Caco-2 (cell line): ENCODE measurements at regions not wholly inside any gene's neighbourhood (a gene's known extent, or its start where the extent isn't known, plus 50 kb on each side); places are given as distances from the start of the nearest gene placed in this dataset.

ENCODE experiments used
- BruUV-seq: library from RNA; stranded (reverse); fragments of 400-500 nt; replicated peaks from 2 replicates; lab custom pipeline; 2021; lab: Mats Ljungman, UMichigan
- CTCF ChIA-PET: fragments of 300-600 bp; sonication (Branson Sonifier 250); formaldehyde crosslinking; loops from one replicate; lab custom pipeline; 2022; ENCODE audit warnings: antibody characterized with exemption; lab: Charles Lee
- POLR2A ChIA-PET: fragments of 300-600 bp; sonication (Branson Sonifier 250); formaldehyde crosslinking; loops from one replicate; lab custom pipeline; 2022; ENCODE audit warnings: antibody characterized with exemption; lab: Charles Lee
- DNase-seq, 2 experiments: peaks; one replicate each; pipeline versions ENCODE4 v3.0.0 to v3.0.0-alpha.2; 2020 to 2022
- H3K27me3 ChIP-seq: replicated peaks from 2 replicates; pipeline ENCODE4 v1.6.0; 2011; ENCODE audit warnings: low read length; ENCODE audit not compliant: control insufficient read depth, insufficient read depth
- H3K36me3 ChIP-seq: 2 replicates; pipeline ENCODE4 v1.5.1; 2011; ENCODE audit warnings: low read length; ENCODE audit not compliant: control insufficient read depth, insufficient read depth
- H3K4me1 ChIP-seq: fragments of 250-450 bp; sonication (Bioruptor Pico); 2 replicates; pipeline ENCODE4 v1.5.1; 2020; ENCODE audit warnings: mild to moderate bottlenecking
- H3K4me3 ChIP-seq: 2 replicates; pipeline ENCODE4 v1.5.1; 2011; ENCODE audit warnings: low read depth, mild to moderate bottlenecking, control low read depth, low read length
- H3K9me3 ChIP-seq: fragments of 250-450 bp; sonication (Bioruptor Pico); 2 replicates; pipeline ENCODE4 v1.5.1; 2020; ENCODE audit warnings: mild to moderate bottlenecking, moderate library complexity
- H3K27ac Mint-ChIP-seq: one replicate; pipeline ENCODE4 v1.8.0; 2022; ENCODE audit warnings: mixed read lengths; ENCODE audit not compliant: unreplicated experiment
- H3K27me3 Mint-ChIP-seq: one replicate; pipeline ENCODE4 v1.8.0; 2022; ENCODE audit warnings: mixed read lengths; ENCODE audit not compliant: insufficient read depth, unreplicated experiment
- H3K36me3 Mint-ChIP-seq: one replicate; pipeline ENCODE4 v1.8.0; 2022; ENCODE audit warnings: mild to moderate bottlenecking, mixed read lengths; ENCODE audit not compliant: insufficient read depth, unreplicated experiment
- H3K4me1 Mint-ChIP-seq: one replicate; pipeline ENCODE4 v1.8.0; 2022; ENCODE audit warnings: low read depth, mixed read lengths; ENCODE audit not compliant: unreplicated experiment
- H3K4me3 Mint-ChIP-seq: one replicate; pipeline ENCODE4 v1.8.0; 2022; ENCODE audit warnings: mild to moderate bottlenecking, moderate library complexity, mixed read lengths; ENCODE audit not compliant: unreplicated experiment
- H3K9me3 Mint-ChIP-seq: one replicate; pipeline ENCODE4 v1.8.0; 2022; ENCODE audit warnings: mixed read lengths; ENCODE audit not compliant: unreplicated experiment
- intact Hi-C: fragments of 100-400 bp; cut with micrococcal nuclease; formaldehyde crosslinking; loops from one replicate; pipeline ENCODE4 v1.10.0; 2022; ENCODE audit not compliant: unreplicated experiment
- TF ChIP-seq, protein P1 (sequence below), 2 experiments: fragments of 200-600 bp in 1 of 2; IDR thresholded peaks; 1 replicate in 1 of 2; 2 replicates in 1 of 2; pipeline versions ENCODE4 v1.5.1 to v1.8.0; 2011 to 2022; ENCODE audit warnings: antibody characterized with exemption in 1 of 2, control low read depth in 1 of 2, inconsistent platforms in 1 of 2, low read depth in 1 of 2, low read length in 1 of 2, mild to moderate bottlenecking in 1 of 2, moderate library complexity in 1 of 2; ENCODE audit not compliant: insufficient read depth in 1 of 2, severe bottlenecking in 1 of 2, unreplicated experiment in 1 of 2

DNA sequence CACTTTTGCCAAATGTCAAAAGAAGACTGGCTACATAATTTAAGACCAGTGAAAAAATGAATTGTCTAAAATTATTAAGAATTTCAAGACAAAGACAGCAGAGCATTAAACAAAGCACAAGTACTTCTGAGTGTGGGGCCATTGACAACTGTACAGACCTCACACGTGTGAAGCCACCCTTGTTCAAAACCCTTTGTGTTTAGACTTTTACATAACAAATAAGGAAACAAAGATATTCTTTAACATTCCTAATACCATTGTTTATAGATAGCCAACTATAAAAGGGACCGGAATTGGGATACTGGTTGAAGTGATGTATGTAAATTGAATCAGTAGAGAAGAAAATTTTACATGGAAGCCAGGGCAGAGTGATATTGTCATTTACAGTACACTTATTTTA is 624.2 kb downstream of the PCDH18 start:
- Histone ChIP-seq H3K27me3 (no peaks in the 10 kb centered on the region), H3K36me3 (no peaks in the 10 kb centered on the region), H3K4me3 (no peak overlapping the region), H3K9me3 (no peaks in the 10 kb centered on the region), H3K4me1 (no peaks in the 10 kb centered on the region)
- no peak overlapping the region for H3K27ac Mint-ChIP-seq
- ChIA-PET POLR2A (no interaction called here), CTCF (no interaction called here)
- intact Hi-C loops = no loop called here
- no peak overlapping the region for H3K4me3 Mint-ChIP-seq
- no peaks in the 10 kb centered on the region for H3K36me3 Mint-ChIP-seq
- H3K27me3 Mint-ChIP-seq = no peaks in the 10 kb centered on the region
- no TSS peak for BruUV-seq
- H3K4me1 Mint-ChIP-seq = no peaks in the 10 kb centered on the region
- DNase-seq = no peak
- TF ChIP-seq, protein P1, sequence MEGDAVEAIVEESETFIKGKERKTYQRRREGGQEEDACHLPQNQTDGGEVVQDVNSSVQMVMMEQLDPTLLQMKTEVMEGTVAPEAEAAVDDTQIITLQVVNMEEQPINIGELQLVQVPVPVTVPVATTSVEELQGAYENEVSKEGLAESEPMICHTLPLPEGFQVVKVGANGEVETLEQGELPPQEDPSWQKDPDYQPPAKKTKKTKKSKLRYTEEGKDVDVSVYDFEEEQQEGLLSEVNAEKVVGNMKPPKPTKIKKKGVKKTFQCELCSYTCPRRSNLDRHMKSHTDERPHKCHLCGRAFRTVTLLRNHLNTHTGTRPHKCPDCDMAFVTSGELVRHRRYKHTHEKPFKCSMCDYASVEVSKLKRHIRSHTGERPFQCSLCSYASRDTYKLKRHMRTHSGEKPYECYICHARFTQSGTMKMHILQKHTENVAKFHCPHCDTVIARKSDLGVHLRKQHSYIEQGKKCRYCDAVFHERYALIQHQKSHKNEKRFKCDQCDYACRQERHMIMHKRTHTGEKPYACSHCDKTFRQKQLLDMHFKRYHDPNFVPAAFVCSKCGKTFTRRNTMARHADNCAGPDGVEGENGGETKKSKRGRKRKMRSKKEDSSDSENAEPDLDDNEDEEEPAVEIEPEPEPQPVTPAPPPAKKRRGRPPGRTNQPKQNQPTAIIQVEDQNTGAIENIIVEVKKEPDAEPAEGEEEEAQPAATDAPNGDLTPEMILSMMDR (IDR thresholded peaks at IDR 0.05; ENCODE audit: insufficient read depth in 1 of 2, low read depth in 1 of 2, low read length in 1 of 2, severe bottlenecking in 1 of 2, unreplicated experiment in 1 of 2) = no peak
- H3K9me3 Mint-ChIP-seq = no peaks in the 10 kb centered on the region

DNA sequence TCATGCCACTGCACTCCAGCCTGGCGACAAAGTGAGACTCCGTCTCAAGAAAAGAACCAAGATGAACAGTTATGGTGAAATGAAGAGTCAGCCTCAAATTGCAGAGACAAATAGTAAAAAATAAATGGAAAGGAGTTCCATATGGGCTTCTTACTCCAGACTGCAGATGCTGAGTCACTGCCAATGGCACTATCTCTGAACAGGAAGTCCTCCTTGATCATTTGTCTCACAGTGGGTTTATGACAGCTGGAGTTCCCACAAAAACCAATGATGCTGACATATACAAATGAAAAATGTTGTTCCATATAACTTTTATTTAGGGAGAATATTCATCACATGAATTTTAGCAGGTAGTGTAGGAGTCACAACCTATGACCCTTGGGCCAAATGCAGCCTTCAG is 631.6 kb downstream of the PCDH18 start:
- H3K36me3 Mint-ChIP-seq = no peaks in the 10 kb centered on the region

DNA sequence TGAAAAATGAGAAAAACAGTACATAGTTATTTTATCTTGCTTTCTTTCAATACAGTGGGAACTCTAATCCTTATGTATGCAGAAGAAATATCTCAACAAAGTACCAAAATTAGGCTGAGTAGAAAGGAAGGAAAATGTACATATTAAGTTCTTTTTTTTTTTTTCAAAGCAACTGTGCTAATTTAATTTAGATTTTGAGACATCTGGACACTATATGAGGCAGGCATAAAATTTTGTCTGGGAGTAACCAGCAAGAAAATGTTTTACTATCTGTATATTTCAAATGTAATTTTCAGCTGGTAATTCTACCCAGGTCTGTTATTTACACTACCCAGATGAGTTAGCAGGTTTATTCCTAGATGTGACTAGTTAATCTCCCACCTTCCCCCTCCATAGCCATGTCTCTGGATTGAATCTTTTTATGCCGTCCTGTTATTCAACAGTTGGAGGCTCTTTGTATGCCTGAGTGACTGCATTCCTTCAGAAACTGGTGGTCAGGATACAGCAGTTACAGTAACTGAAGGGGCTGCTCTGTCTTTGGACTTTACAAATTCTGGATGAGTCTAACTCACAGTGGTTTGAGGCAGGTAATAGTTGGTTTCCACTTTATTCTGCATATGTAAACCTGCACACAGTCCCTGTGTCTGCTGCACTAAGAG is 633.6 kb downstream of the PCDH18 start:
- no peak overlapping the region for H3K4me3 ChIP-seq
- H3K36me3 ChIP-seq = no peaks in the 10 kb centered on the region
- H3K27ac Mint-ChIP-seq = no peak overlapping the region
- no peaks in the 10 kb centered on the region for H3K9me3 ChIP-seq
- ChIA-PET POLR2A (no interaction called here), CTCF (no interaction called here)
- no peaks in the 10 kb centered on the region for H3K4me1 Mint-ChIP-seq
- H3K4me1 ChIP-seq = no peaks in the 10 kb centered on the region
- no TSS peak for BruUV-seq
- H3K27me3 ChIP-seq = no peaks in the 10 kb centered on the region
- no peak overlapping the region for H3K4me3 Mint-ChIP-seq
- no peaks in the 10 kb centered on the region for H3K27me3 Mint-ChIP-seq
- no peaks in the 10 kb centered on the region for H3K9me3 Mint-ChIP-seq
- TF ChIP-seq, protein P1 (IDR thresholded peaks at IDR 0.05; ENCODE audit: insufficient read depth in 1 of 2, low read depth in 1 of 2, low read length in 1 of 2, severe bottlenecking in 1 of 2, unreplicated experiment in 1 of 2) = no peak
- DNase-seq = no peak
- intact Hi-C loops = no loop called here
- H3K36me3 Mint-ChIP-seq = no peaks in the 10 kb centered on the region

More for the DNA sequence above, 631.6 kb downstream of the PCDH18 start:
- Histone ChIP-seq H3K4me3 (no peak overlapping the region), H3K4me1 (no peaks in the 10 kb centered on the region), H3K27me3 (no peaks in the 10 kb centered on the region), H3K36me3 (no peaks in the 10 kb centered on the region), H3K9me3 (no peaks in the 10 kb centered on the region)
- TF ChIP-seq, protein P1 (IDR thresholded peaks at IDR 0.05; ENCODE audit: insufficient read depth in 1 of 2, low read depth in 1 of 2, low read length in 1 of 2, severe bottlenecking in 1 of 2, unreplicated experiment in 1 of 2) = no peak
- BruUV-seq = no TSS peak
- no peak for DNase-seq
- CTCF ChIA-PET = no interaction called here
- Mint-ChIP-seq H3K27me3 (no peaks in the 10 kb centered on the region), H3K4me3 (no peak overlapping the region), H3K4me1 (no peaks in the 10 kb centered on the region), H3K27ac (no peak overlapping the region), H3K9me3 (no peaks in the 10 kb centered on the region)
- intact Hi-C loops = no loop called here
- POLR2A ChIA-PET = no interaction called here
